ENCODE measurements at regions not wholly inside any gene's neighbourhood (a gene's known extent, or its start where the extent isn't known, plus 50 kb on each side); places are given as distances from the start of the nearest gene placed in this dataset.

- Histone ChIP-seq H3K27ac (ENCODE audit: low read depth in 1 of 2, low read length in 2 of 2) (no peak overlapping the region), H4K20me1 (ENCODE audit: insufficient read depth, low read length) (no peaks in the 10 kb centered on the region), H2AFZ (ENCODE audit: insufficient read depth, low read depth, low read length, poor library complexity, severe bottlenecking) (no peak overlapping the region), H3K4me1 (ENCODE audit: control insufficient read depth in 1 of 2, insufficient read depth in 2 of 2, low read length in 2 of 2) (no peaks in the 10 kb centered on the region), H3K27me3 (ENCODE audit: control insufficient read depth in 2 of 2, insufficient read depth in 2 of 2, low read length in 2 of 2) (no peaks in the 10 kb centered on the region), H3K79me2 (ENCODE audit: insufficient read depth, low read length) (no peaks in the 10 kb centered on the region), H3K4me3 (replicated peaks in 1 of 3; ENCODE audit: low read depth in 2 of 3, low read length in 3 of 3) (no peak overlapping the region), H3K4me2 (replicated peaks; ENCODE audit: extremely low read depth, low read length, poor library complexity, severe bottlenecking) (no peak overlapping the region), H3K9me3 (replicated peaks in 1 of 2; ENCODE audit: control insufficient read depth in 1 of 2, insufficient read depth in 1 of 2, low read length in 2 of 2) (no peaks in the 10 kb centered on the region), H3K9ac (ENCODE audit: insufficient read depth, low read length, poor library complexity, severe bottlenecking) (no peak overlapping the region), H3K36me3 (replicated peaks in 1 of 2; ENCODE audit: control insufficient read depth in 1 of 2, insufficient read depth in 2 of 2, low read length in 2 of 2) (no peaks in the 10 kb centered on the region)
- H3K27ac Mint-ChIP-seq, result no peak overlapping the region
- H3K36me3 Mint-ChIP-seq, result no peaks in the 10 kb centered on the region
- whole genome bisulfite sequencing (ENCODE audit: insufficient coverage), result 100% methylated on average over 3 of the region's 10 CpGs
- intact Hi-C loops (cut with micrococcal nuclease), result no loop called here
- peaks cover 0 to 2% (median 2%) of the 10 kb centered on the region in 3 donors for H3K27me3 Mint-ChIP-seq (ENCODE audit: low read depth in 3 of 3)
- no peak for TF ChIP-seq CTCF (IDR thresholded peaks at IDR 0.05)
- peaks cover 0 to 3% (median 0%) of the 10 kb centered on the region in 7 donors for H3K9me3 Mint-ChIP-seq
- no peaks in the 10 kb centered on the region for H3K4me1 Mint-ChIP-seq
- no peak overlapping the region for H3K4me3 Mint-ChIP-seq
- DNase-seq, result no peak
These were observed 456.5 kb downstream of the OMA1 start for GRCh38 chr1:58089898-58090534.

DNA sequence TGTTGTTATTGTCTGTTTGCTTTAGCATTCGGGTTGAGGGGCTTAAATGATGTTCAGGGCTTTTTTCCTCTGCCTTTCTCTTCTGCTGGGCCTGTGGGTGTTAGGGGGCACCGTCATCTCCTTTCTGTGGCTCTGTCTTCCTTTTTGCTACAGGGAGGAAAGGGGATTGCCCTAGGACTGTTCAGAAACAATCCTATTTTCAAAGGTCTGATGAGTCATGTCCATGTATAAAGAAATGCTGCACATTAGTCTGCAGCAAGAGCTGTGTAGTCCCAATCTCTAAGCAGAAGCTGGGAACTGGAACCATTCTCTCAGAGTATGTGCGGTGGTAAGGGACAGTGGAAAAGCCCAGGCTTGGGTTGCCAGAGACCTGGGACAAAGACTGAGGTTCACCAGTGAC, 462.3 kb downstream of the OMA1 start:
- Mint-ChIP-seq H3K4me3 (no peak overlapping the region), H3K36me3 (no peaks in the 10 kb centered on the region), H3K9me3 (peaks cover 0 to 5% (median 0%) of the 10 kb centered on the region in 7 donors), H3K27ac (no peak overlapping the region), H3K27me3 (ENCODE audit: low read depth in 3 of 3) (peaks cover 0 to 5% (median 3%) of the 10 kb centered on the region in 3 donors), H3K4me1 (no peaks in the 10 kb centered on the region)
- Histone ChIP-seq H3K4me1 (ENCODE audit: control insufficient read depth in 1 of 2, insufficient read depth in 2 of 2, low read length in 2 of 2) (no peaks in the 10 kb centered on the region), H4K20me1 (ENCODE audit: insufficient read depth, low read length) (no peaks in the 10 kb centered on the region), H3K36me3 (replicated peaks in 1 of 2; ENCODE audit: control insufficient read depth in 1 of 2, insufficient read depth in 2 of 2, low read length in 2 of 2) (no peaks in the 10 kb centered on the region), H3K4me3 (replicated peaks in 1 of 3; ENCODE audit: low read depth in 2 of 3, low read length in 3 of 3) (no peak overlapping the region), H3K79me2 (ENCODE audit: insufficient read depth, low read length) (no peaks in the 10 kb centered on the region), H3K4me2 (replicated peaks; ENCODE audit: extremely low read depth, low read length, poor library complexity, severe bottlenecking) (no peak overlapping the region), H3K9me3 (replicated peaks in 1 of 2; ENCODE audit: control insufficient read depth in 1 of 2, insufficient read depth in 1 of 2, low read length in 2 of 2) (no peaks in the 10 kb centered on the region), H3K27me3 (ENCODE audit: control insufficient read depth in 2 of 2, insufficient read depth in 2 of 2, low read length in 2 of 2) (no peaks in the 10 kb centered on the region), H2AFZ (ENCODE audit: insufficient read depth, low read depth, low read length, poor library complexity, severe bottlenecking) (no peak overlapping the region), H3K27ac (ENCODE audit: low read depth in 1 of 2, low read length in 2 of 2) (no peak overlapping the region), H3K9ac (ENCODE audit: insufficient read depth, low read length, poor library complexity, severe bottlenecking) (no peak overlapping the region)
- WGBS (ENCODE audit: insufficient coverage), result 84% methylated on average over 2 of the region's 3 CpGs
- intact Hi-C loops (cut with micrococcal nuclease), result no loop called here
- TF ChIP-seq CTCF (IDR thresholded peaks at IDR 0.05), result no peak
- DNase-seq, result no peak
